Thoracic aorta (tissue), 2 donors: ENCODE measurements at regions not wholly inside any gene's neighbourhood (a gene's known extent, or its start where the extent isn't known, plus 50 kb on each side); places are given as distances from the start of the nearest gene placed in this dataset.

Experiments
- ATAC-seq: fragments of 150-250 bp; one replicate; pipeline ENCODE4 v1.8.0; 2017; ENCODE audit warnings: low read depth; ENCODE audit not compliant: insufficient number of reproducible peaks, low FRiP score
- DNase-seq: peaks from one replicate; pipeline ENCODE4 v3.0.0-alpha.2; 2020; ENCODE audit warnings: low spot score
- H3K27ac ChIP-seq, 2 donors: fragments of 200-600 bp; sonication (generic); 1 replicate in 1 of 2; 2 replicates in 1 of 2; pipeline ENCODE4 v1.5.1; 2016; ENCODE audit warnings: mild to moderate bottlenecking in 2 of 2, moderate library complexity in 2 of 2
- H3K27me3 ChIP-seq: fragments of 200-600 bp; sonication (generic); replicated peaks from 2 replicates; pipeline ENCODE4 v1.6.0; 2016; ENCODE audit warnings: mild to moderate bottlenecking; ENCODE audit not compliant: insufficient read depth
- H3K36me3 ChIP-seq: fragments of 200-600 bp; sonication (generic); one replicate; pipeline ENCODE4 v1.5.1; 2016
- H3K4me1 ChIP-seq, 2 donors: fragments of 200-600 bp; sonication (generic); 1 replicate in 1 of 2; 2 replicates in 1 of 2; pipeline versions ENCODE4 v1.5.1 to v1.6.0; 2016; ENCODE audit warnings: low read depth in 2 of 2, mild to moderate bottlenecking in 1 of 2; ENCODE audit not compliant: control insufficient read depth in 1 of 2
- H3K4me3 ChIP-seq: fragments of 200-600 bp; sonication (generic); 2 replicates; pipeline ENCODE4 v1.5.1; 2016; ENCODE audit warnings: mild to moderate bottlenecking
- H3K9me3 ChIP-seq: fragments of 200-600 bp; sonication (generic); 2 replicates; pipeline ENCODE4 v1.5.1; 2016
- TF ChIP-seq, protein P1 (sequence below): fragments of 200-600 bp; sonication (generic); IDR thresholded peaks from one replicate; pipeline ENCODE4 v1.5.1; 2019; ENCODE audit warnings: antibody characterized with exemption

DNA sequence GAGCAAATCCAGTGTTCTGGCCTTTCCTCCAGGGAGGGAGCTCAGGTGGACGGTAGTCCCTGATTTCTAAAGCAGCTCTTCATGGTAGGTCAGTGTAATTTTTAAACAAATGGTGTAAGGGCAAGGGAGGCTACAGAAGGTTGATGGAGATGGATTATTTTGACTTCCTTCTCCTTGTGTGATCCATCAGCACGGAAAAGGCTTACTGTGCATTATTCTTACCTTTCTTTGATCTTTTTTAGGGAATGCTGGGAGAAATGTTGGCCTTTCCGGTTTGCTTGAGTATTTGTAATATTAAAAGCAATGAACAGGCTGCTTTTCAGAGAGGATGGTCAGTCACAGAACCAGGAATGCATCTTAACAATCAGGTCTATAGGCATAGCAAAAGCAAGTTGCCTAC lies 487.0 kb upstream of the BTBD3 start:
- no peak for DNase-seq
- H3K27ac ChIP-seq, result no peak overlapping the region
- no peaks in the 10 kb centered on the region for H3K27me3 ChIP-seq
- no peaks in the 10 kb centered on the region for H3K9me3 ChIP-seq
- TF ChIP-seq, protein P1, sequence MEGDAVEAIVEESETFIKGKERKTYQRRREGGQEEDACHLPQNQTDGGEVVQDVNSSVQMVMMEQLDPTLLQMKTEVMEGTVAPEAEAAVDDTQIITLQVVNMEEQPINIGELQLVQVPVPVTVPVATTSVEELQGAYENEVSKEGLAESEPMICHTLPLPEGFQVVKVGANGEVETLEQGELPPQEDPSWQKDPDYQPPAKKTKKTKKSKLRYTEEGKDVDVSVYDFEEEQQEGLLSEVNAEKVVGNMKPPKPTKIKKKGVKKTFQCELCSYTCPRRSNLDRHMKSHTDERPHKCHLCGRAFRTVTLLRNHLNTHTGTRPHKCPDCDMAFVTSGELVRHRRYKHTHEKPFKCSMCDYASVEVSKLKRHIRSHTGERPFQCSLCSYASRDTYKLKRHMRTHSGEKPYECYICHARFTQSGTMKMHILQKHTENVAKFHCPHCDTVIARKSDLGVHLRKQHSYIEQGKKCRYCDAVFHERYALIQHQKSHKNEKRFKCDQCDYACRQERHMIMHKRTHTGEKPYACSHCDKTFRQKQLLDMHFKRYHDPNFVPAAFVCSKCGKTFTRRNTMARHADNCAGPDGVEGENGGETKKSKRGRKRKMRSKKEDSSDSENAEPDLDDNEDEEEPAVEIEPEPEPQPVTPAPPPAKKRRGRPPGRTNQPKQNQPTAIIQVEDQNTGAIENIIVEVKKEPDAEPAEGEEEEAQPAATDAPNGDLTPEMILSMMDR, result no peak
- H3K36me3 ChIP-seq, result no peaks in the 10 kb centered on the region
- no peak for ATAC-seq
- no peak overlapping the region for H3K4me3 ChIP-seq
- H3K4me1 ChIP-seq, result no peaks in the 10 kb centered on the region

DNA sequence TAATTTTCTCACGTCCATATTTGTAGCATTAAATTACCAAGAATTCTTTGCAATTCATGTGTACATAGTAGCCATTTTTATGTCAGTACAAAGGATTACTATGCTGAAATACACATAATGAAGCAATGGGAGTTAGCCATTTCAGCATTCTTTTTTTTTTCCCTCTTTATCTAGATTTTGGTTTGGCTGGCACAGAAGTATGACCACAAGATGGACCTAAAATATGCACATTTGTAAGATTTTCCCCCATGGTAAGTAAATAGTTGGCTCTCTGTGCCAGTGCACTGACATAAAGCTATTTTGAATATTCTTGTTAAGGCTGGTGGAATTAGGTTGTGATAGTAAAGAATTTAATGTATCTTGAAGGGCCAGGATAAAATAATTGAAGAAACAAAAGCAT lies 486.1 kb upstream of the BTBD3 start:
- no peak overlapping the region for H3K4me3 ChIP-seq
- H3K27me3 ChIP-seq, result no peaks in the 10 kb centered on the region
- ATAC-seq, result no peak

DNA sequence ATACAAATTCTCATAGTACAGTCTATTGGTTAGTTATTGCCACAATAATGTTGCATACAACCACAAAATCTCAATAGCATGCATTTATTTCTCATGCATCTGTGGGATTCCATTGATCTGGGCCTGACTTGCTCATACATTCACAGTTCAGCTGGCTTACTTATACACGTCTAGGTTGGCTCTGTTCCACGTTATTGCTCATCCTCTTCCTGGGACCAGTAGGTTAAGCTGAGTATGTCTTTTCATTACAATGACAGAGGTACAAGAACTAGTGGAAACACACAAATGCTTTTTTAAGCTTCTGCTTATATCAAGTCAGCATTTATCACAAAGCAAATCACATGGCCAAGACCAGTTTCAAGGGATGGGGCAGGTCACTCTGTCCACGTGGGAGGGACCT lies 485.3 kb upstream of the BTBD3 start:
- no peaks in the 10 kb centered on the region for H3K9me3 ChIP-seq
- TF ChIP-seq, protein P1, result no peak
- no peak overlapping the region for H3K4me3 ChIP-seq
- no peaks in the 10 kb centered on the region for H3K4me1 ChIP-seq
- DNase-seq (no peak), ATAC-seq (no peak)
- no peak overlapping the region for H3K27ac ChIP-seq
- H3K27me3 ChIP-seq, result no peaks in the 10 kb centered on the region
- no peaks in the 10 kb centered on the region for H3K36me3 ChIP-seq

More for the DNA sequence above, 486.1 kb upstream of the BTBD3 start:
- Histone ChIP-seq H3K27ac (no peak overlapping the region), H3K9me3 (no peaks in the 10 kb centered on the region), H3K4me1 (no peaks in the 10 kb centered on the region), H3K36me3 (no peaks in the 10 kb centered on the region)
- DNase-seq, result no peak
- TF ChIP-seq, protein P1, result no peak

DNA sequence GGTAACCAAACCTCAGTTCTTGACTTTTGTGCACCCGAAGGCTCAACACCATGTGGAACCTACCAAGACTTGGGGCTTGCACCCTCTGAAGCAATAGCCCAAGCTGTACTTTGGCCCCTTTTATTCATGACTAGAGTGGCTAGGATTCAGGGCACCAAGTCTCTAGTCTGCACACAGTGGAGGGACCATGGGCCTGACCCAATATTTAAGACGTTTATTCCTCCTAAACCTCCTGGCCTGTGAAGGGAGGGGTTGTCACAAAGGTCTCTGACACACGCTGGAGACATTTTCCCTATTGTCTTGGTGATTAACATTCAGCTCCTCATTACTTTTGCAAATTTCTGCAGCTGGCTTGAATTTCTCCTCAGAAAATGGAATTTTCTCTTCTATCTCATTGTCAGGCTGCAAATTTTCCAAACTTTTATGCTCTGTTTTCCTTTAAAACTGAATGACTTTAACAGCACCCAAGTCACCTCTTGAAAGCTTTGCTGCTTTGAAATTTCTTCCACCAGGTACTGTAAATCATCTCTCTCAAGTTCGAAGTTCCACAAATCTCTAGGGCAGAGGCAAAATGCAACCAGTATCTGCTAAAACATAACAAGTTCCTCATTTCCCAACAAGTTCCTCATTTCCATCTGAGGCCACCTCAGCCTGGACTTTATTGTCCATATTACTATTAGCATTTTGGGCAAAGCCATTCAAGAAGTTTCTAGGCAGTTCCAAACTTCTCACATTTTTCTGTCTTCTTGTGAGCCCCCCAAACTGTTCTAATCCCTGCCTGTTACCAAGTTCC lies 481.4 kb upstream of the BTBD3 start:
- ATAC-seq (no peak), DNase-seq (no peak)
- no peak overlapping the region for H3K4me3 ChIP-seq
- no peak overlapping the region for H3K27ac ChIP-seq
- no peaks in the 10 kb centered on the region for H3K27me3 ChIP-seq
- TF ChIP-seq, protein P1, result no peak
- H3K9me3 ChIP-seq, result no peaks in the 10 kb centered on the region
- no peaks in the 10 kb centered on the region for H3K4me1 ChIP-seq
- H3K36me3 ChIP-seq, result no peaks in the 10 kb centered on the region

DNA sequence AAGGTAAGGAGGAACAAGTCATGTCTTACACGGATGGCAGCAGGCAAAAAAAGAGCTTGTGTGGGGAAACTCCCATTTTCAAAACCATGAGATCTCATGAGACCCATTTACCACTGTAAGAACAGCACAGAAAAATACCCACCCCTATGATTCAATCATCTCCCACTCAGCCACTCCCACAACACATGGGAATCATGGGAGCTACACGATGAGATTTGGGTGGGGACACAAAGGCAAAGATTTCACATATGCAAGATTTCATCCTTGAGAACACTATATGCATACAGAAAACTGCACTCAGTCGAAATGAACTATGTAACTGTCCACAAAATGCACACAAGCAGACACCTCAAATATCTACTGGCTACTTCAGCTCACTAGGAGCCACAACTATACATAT lies 480.6 kb upstream of the BTBD3 start:
- no peaks in the 10 kb centered on the region for H3K9me3 ChIP-seq

More for the DNA sequence above, 480.6 kb upstream of the BTBD3 start:
- Histone ChIP-seq H3K4me1 (no peaks in the 10 kb centered on the region), H3K27ac (no peak overlapping the region), H3K36me3 (no peaks in the 10 kb centered on the region), H3K4me3 (no peak overlapping the region), H3K27me3 (no peaks in the 10 kb centered on the region)
- no peak for ATAC-seq
- DNase-seq, result no peak
- TF ChIP-seq, protein P1, result no peak
